OCI-LY1 (cell line): ENCODE measurements at regions not wholly inside any gene's neighbourhood (a gene's known extent, or its start where the extent isn't known, plus 50 kb on each side); places are given as distances from the start of the nearest gene placed in this dataset.

ENCODE experiments used
- H2AFZ ChIP-seq: fragments of 200-600 bp; sonication (generic), shearing (Covaris generic); 2 replicates; pipeline ENCODE4 v1.6.0; 2014; ENCODE audit warnings: antibody characterized with exemption, mild to moderate bottlenecking, low read length
- H3F3A ChIP-seq: fragments of 200-600 bp; sonication (generic), shearing (Covaris generic); 2 replicates; pipeline ENCODE4 v1.6.0; 2014; ENCODE audit warnings: mild to moderate bottlenecking, antibody characterized with exemption, low read length, moderate library complexity; ENCODE audit not compliant: insufficient read depth
- H3K27ac ChIP-seq: fragments of 200-600 bp; sonication (generic); 2 replicates; pipeline ENCODE4 v1.5.1; 2014; ENCODE audit warnings: low read length, mixed run types, mild to moderate bottlenecking, low read depth; ENCODE audit not compliant: poor library complexity, severe bottlenecking
- H3K27me3 ChIP-seq: fragments of 200-600 bp; sonication (generic); 2 replicates; pipeline ENCODE4 v1.6.0; 2014; ENCODE audit warnings: antibody characterized with exemption, mild to moderate bottlenecking, low read length, moderate library complexity; ENCODE audit not compliant: insufficient read depth
- H3K36me3 ChIP-seq: fragments of 200-600 bp; sonication (generic); 2 replicates; pipeline ENCODE4 v1.6.1; 2014; ENCODE audit warnings: mild to moderate bottlenecking, antibody characterized with exemption, low read length, moderate library complexity, mixed read lengths; ENCODE audit not compliant: insufficient read depth
- H3K4me1 ChIP-seq: fragments of 200-600 bp; sonication (generic); 2 replicates; pipeline ENCODE4 v1.5.1; 2014; ENCODE audit warnings: mild to moderate bottlenecking, low read length, moderate library complexity; ENCODE audit not compliant: insufficient read depth, severe bottlenecking
- H3K4me2 ChIP-seq: fragments of 200-600 bp; sonication (generic), shearing (Covaris generic); 2 replicates; pipeline ENCODE4 v1.6.1; 2014; ENCODE audit warnings: low read length
- H3K4me3 ChIP-seq: fragments of 200-600 bp; sonication (generic); 2 replicates; pipeline ENCODE4 v1.5.1; 2014; ENCODE audit warnings: low read length, low read depth, mild to moderate bottlenecking, mixed read lengths; ENCODE audit not compliant: poor library complexity, severe bottlenecking
- H3K79me2 ChIP-seq: fragments of 200-600 bp; shearing (Covaris generic); 2 replicates; pipeline ENCODE4 v1.6.1; 2016; ENCODE audit warnings: mixed run types, low read length, mixed read lengths; ENCODE audit not compliant: insufficient read depth
- H3K9ac ChIP-seq: fragments of 200-600 bp; sonication (generic), shearing (Covaris generic); 2 replicates; pipeline ENCODE4 v1.6.1; 2014; ENCODE audit warnings: mild to moderate bottlenecking, low read length, mixed read lengths
- H3K9me2 ChIP-seq: fragments of 200-600 bp; sonication (generic), shearing (Covaris generic); 2 replicates; pipeline ENCODE4 v1.6.1; 2014; ENCODE audit warnings: low read depth, mild to moderate bottlenecking, low read length, mixed read lengths
- H3K9me3 ChIP-seq: fragments of 200-600 bp; shearing (Covaris generic); 2 replicates; pipeline ENCODE4 v1.6.1; 2014; ENCODE audit warnings: low read length, mixed read lengths
- H4K20me1 ChIP-seq: fragments of 200-600 bp; sonication (generic), shearing (Covaris generic); 2 replicates; pipeline ENCODE4 v1.6.0; 2016; ENCODE audit warnings: mild to moderate bottlenecking, low read length; ENCODE audit not compliant: insufficient read depth
- EZH2 ChIP-seq: fragments of 200-600 bp; sonication (generic), shearing (Covaris generic); IDR thresholded peaks from 2 replicates; pipeline ENCODE4 v1.8.0; 2017; ENCODE audit warnings: borderline replicate concordance, mixed run types, mild to moderate bottlenecking, antibody characterized with exemption, low read length, moderate library complexity, mixed read lengths
- TF ChIP-seq, protein P1 (sequence below): fragments of 200-600 bp; sonication (generic), shearing (Covaris generic); IDR thresholded peaks from 2 replicates; pipeline ENCODE4 v1.5.1; 2017; ENCODE audit warnings: mild to moderate bottlenecking, antibody characterized with exemption, low read length, moderate library complexity, mixed read lengths

- Histone ChIP-seq H3K9me2 (no peaks in the 10 kb centered on the region), H3K4me3 (no peak overlapping the region), H3F3A (no peaks in the 10 kb centered on the region), H3K9me3 (no peaks in the 10 kb centered on the region), H3K4me1 (no peaks in the 10 kb centered on the region), H4K20me1 (no peaks in the 10 kb centered on the region), H3K9ac (no peak overlapping the region), H3K27me3 (no peaks in the 10 kb centered on the region), H3K4me2 (no peak overlapping the region), H2AFZ (no peak overlapping the region), H3K27ac (no peak overlapping the region), H3K79me2 (no peaks in the 10 kb centered on the region), H3K36me3 (no peaks in the 10 kb centered on the region)
- no peak for TF ChIP-seq EZH2
These were observed 859.2 kb upstream of the SEMA6A start for GRCh38 chr5:117433818-117434217.

GRCh38 chr5:117431091-117431490 lies 856.5 kb upstream of the SEMA6A start:
- Histone ChIP-seq H3K9me3 (no peaks in the 10 kb centered on the region), H2AFZ (no peak overlapping the region), H3K27ac (no peak overlapping the region), H3K79me2 (no peaks in the 10 kb centered on the region), H3K36me3 (no peaks in the 10 kb centered on the region), H3K27me3 (no peaks in the 10 kb centered on the region), H3K9me2 (no peaks in the 10 kb centered on the region), H3K4me3 (no peak overlapping the region), H3K9ac (no peak overlapping the region), H3F3A (no peaks in the 10 kb centered on the region), H3K4me1 (no peaks in the 10 kb centered on the region), H4K20me1 (no peaks in the 10 kb centered on the region), H3K4me2 (no peak overlapping the region)
- no peak for TF ChIP-seq EZH2
- TF ChIP-seq, protein P1, sequence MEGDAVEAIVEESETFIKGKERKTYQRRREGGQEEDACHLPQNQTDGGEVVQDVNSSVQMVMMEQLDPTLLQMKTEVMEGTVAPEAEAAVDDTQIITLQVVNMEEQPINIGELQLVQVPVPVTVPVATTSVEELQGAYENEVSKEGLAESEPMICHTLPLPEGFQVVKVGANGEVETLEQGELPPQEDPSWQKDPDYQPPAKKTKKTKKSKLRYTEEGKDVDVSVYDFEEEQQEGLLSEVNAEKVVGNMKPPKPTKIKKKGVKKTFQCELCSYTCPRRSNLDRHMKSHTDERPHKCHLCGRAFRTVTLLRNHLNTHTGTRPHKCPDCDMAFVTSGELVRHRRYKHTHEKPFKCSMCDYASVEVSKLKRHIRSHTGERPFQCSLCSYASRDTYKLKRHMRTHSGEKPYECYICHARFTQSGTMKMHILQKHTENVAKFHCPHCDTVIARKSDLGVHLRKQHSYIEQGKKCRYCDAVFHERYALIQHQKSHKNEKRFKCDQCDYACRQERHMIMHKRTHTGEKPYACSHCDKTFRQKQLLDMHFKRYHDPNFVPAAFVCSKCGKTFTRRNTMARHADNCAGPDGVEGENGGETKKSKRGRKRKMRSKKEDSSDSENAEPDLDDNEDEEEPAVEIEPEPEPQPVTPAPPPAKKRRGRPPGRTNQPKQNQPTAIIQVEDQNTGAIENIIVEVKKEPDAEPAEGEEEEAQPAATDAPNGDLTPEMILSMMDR = no peak

DNA sequence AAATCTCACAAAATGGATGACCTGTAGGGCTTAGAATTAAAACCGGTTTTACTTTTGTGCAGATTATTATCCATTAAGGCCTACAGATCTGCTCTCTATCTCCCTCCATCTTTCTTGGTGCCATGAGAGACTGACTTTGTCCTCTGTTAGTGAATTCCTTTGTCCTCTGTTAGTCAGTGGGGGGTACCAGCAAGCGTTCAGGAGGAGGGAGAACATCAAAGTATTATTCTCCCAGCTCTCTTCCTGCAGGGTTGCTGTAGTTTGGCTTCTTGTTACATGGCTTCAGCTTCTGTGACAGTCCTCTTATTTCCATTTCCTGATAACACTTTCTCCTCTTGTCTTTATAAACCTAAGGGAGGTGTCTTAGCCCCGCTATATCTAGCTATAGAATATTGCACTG lies 850.5 kb upstream of the SEMA6A start:
- Histone ChIP-seq H3K27ac (no peak overlapping the region), H3K9me3 (no peaks in the 10 kb centered on the region), H4K20me1 (no peaks in the 10 kb centered on the region), H3F3A (no peaks in the 10 kb centered on the region), H3K4me3 (no peak overlapping the region), H3K4me2 (no peak overlapping the region), H3K4me1 (no peaks in the 10 kb centered on the region), H3K36me3 (no peaks in the 10 kb centered on the region), H3K9me2 (no peaks in the 10 kb centered on the region), H3K27me3 (no peaks in the 10 kb centered on the region), H3K9ac (no peak overlapping the region), H3K79me2 (no peaks in the 10 kb centered on the region), H2AFZ (no peak overlapping the region)
- TF ChIP-seq, protein P1 = no peak
- TF ChIP-seq EZH2 = no peak

DNA sequence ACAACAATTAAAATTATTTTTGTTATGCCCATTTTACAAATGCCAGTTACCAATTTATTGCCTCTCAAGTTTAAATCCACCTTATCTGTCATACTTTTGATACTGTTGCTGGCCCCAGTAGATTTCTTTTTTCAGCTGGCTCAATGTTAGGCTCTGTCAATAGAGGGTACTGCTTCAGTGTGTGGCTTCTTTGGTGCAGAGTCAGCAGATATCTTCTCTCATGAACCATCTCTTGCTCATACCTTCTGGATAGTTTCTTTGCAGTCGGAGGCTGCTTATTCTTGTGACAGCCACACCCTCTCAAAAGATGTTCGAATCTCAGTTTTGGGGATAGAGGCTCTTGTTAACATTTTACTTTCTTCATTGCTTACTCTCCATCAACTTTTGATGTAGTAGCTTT lies 849.9 kb upstream of the SEMA6A start:
- no peaks in the 10 kb centered on the region for H3K79me2 ChIP-seq
- H3F3A ChIP-seq = no peaks in the 10 kb centered on the region
- no peaks in the 10 kb centered on the region for H3K4me1 ChIP-seq
- H3K36me3 ChIP-seq = no peaks in the 10 kb centered on the region
- TF ChIP-seq EZH2 = no peak
- TF ChIP-seq, protein P1 = no peak
- no peak overlapping the region for H3K4me3 ChIP-seq
- no peaks in the 10 kb centered on the region for H3K9me3 ChIP-seq
- H3K9me2 ChIP-seq = no peaks in the 10 kb centered on the region
- no peak overlapping the region for H3K27ac ChIP-seq
- H4K20me1 ChIP-seq = no peaks in the 10 kb centered on the region
- H3K9ac ChIP-seq = no peak overlapping the region
- no peak overlapping the region for H2AFZ ChIP-seq
- no peak overlapping the region for H3K4me2 ChIP-seq
- H3K27me3 ChIP-seq = no peaks in the 10 kb centered on the region
